ENCODE measurements at regions not wholly inside any gene's neighbourhood (a gene's known extent, or its start where the extent isn't known, plus 50 kb on each side); places are given as distances from the start of the nearest gene placed in this dataset.

DNA sequence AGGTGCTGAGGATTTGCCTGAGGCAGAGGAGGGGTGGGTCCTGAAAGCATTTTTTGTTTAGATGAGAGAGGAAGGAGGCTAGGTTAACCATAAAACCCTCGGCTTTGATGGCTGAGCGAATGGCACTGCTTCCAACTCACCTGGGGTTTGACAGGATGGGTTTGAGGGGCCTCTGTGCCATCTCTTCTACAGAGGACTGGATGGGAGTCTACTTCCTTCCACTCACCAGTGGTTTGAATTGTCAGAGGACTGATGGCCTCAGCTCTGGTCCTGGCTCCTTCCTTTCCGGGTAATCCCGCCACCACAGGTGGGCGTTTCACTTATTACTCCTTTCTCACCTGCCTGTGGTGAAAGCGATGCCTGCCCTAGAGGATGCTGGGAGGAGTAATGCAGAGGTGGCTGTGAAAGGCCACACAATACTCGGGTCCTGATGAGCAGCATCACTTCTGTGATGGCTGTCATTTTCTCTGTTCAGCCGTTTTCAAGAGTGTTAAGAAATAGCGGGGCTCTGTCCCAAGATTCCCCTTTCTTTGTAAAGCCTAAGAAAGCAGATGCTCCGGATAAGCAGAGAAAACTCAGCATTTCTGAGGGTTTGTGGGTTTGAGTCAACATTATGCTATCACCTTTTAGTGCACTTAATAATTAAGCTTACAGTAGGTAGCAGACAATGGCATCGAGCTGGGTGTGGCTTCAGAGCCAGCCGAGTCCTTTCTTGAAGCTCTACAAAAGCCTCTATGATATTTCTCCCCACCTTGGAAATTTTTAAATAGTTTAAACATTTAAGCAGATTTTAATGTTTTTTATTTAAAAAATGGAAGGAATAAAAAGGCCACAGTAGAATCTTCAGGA is 220.7 kb downstream of the HLX start:
- intact Hi-C loops (cut with micrococcal nuclease) = no loop called here
- Histone ChIP-seq H3K27me3 (ENCODE audit: control insufficient read depth, insufficient read depth, low read length) (no peaks in the 10 kb centered on the region), H3K9me3 (ENCODE audit: control insufficient read depth, insufficient read depth, low read length) (no peaks in the 10 kb centered on the region), H3K36me3 (ENCODE audit: control insufficient read depth, insufficient read depth, low read length) (no peaks in the 10 kb centered on the region), H3K4me1 (ENCODE audit: control insufficient read depth, insufficient read depth, low read length) (peaks cover 13% of the 10 kb centered on the region), H3K4me3 (ENCODE audit: low read length) (no peak overlapping the region), H3K27ac (ENCODE audit: low read length) (no peak overlapping the region)
- DNase-seq (no peak), ATAC-seq (no peak)
- Mint-ChIP-seq H3K27me3 (ENCODE audit: low read depth in 2 of 2) (peaks cover 0 to 2% of the 10 kb centered on the region in 2 donors), H3K4me1 (peaks cover 0 to 4% of the 10 kb centered on the region in 2 donors), H3K36me3 (peaks cover 6% of the 10 kb centered on the region), H3K4me3 (no peak overlapping the region), H3K9me3 (peaks cover 2 to 3% of the 10 kb centered on the region in 2 donors), H3K27ac (no peak overlapping the region)
- 62% methylated on average over 10 of the region's 12 CpGs for WGBS (ENCODE audit: insufficient coverage)
- TF ChIP-seq, protein P1, sequence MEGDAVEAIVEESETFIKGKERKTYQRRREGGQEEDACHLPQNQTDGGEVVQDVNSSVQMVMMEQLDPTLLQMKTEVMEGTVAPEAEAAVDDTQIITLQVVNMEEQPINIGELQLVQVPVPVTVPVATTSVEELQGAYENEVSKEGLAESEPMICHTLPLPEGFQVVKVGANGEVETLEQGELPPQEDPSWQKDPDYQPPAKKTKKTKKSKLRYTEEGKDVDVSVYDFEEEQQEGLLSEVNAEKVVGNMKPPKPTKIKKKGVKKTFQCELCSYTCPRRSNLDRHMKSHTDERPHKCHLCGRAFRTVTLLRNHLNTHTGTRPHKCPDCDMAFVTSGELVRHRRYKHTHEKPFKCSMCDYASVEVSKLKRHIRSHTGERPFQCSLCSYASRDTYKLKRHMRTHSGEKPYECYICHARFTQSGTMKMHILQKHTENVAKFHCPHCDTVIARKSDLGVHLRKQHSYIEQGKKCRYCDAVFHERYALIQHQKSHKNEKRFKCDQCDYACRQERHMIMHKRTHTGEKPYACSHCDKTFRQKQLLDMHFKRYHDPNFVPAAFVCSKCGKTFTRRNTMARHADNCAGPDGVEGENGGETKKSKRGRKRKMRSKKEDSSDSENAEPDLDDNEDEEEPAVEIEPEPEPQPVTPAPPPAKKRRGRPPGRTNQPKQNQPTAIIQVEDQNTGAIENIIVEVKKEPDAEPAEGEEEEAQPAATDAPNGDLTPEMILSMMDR (IDR thresholded peaks at IDR 0.05) = no peak

DNA sequence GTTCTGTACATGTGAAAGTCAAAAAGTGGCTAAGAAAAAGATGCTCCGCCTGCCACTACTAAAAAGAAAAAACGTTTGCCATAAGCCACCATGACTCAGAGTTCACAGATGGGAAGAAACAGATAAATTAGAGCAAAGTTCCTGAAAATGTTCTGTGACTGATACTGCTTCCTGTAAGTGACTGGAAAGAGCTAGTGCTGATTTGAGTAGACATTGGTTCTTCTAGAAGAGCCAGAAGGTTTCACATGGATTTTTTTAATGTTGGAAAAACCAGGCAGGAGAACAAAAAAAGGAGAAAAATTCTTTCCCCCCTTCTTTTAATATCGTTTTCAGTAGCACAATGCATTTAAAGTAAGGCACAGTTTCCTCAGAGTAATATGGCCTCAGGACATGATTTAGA is 221.4 kb downstream of the HLX start:
- no peaks in the 10 kb centered on the region for H3K36me3 ChIP-seq (ENCODE audit: control insufficient read depth, insufficient read depth, low read length)
- Mint-ChIP-seq H3K27ac (no peak overlapping the region), H3K4me3 (no peak overlapping the region), H3K9me3 (peaks cover 2 to 3% of the 10 kb centered on the region in 2 donors), H3K4me1 (peaks cover 0 to 4% of the 10 kb centered on the region in 2 donors), H3K36me3 (peaks cover 6% of the 10 kb centered on the region), H3K27me3 (ENCODE audit: low read depth in 2 of 2) (peaks cover 0 to 2% of the 10 kb centered on the region in 2 donors)
- intact Hi-C loops (cut with micrococcal nuclease) = no loop called here
- no peaks in the 10 kb centered on the region for H3K27me3 ChIP-seq (ENCODE audit: control insufficient read depth, insufficient read depth, low read length)
- peaks cover 13% of the 10 kb centered on the region for H3K4me1 ChIP-seq (ENCODE audit: control insufficient read depth, insufficient read depth, low read length)
- no peak for DNase-seq
- no peak for ATAC-seq
- TF ChIP-seq, protein P1 (IDR thresholded peaks at IDR 0.05) = no peak
- WGBS (ENCODE audit: insufficient coverage) = 27% methylated on average over 2 of the region's 3 CpGs
- H3K27ac ChIP-seq (ENCODE audit: low read length) = no peak overlapping the region
- H3K4me3 ChIP-seq (ENCODE audit: low read length) = no peak overlapping the region
- H3K9me3 ChIP-seq (ENCODE audit: control insufficient read depth, insufficient read depth, low read length) = no peaks in the 10 kb centered on the region

DNA sequence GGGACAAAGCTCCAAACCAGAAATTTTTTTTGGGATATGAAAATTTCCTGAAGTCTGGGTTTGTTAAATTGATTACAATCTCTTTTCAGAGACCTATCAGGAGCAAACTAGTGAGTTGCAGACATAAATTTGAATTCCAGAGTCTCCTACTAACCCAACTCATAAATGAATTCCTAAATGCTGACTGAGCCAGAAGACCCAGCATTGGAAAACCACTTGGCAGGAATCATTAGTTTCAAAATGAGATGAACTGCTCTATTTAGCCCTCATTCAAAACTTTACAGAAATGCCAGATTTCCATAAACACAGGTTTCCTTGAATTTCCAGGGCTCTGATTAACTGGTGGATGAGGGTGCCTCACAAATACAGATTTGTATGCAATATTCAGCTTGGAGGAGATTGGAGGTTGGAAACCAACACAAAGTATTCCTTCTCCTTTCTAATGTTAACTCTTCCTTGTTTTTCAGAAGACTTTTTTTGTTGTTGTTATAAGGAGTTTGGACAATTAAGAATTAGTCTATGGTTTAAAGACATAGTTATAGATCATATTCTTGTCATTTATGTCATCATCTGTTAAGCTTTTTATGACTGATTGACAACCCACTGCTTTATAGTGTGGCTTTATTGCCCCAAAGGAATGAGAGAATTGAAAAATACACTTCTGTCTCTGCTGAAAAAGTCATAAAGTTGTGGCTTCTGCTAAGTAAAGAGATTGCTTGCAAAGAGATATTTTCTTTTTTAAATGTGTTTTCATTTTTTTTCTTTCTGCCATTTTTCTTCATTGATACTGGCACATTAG is 222.8 kb downstream of the HLX start:
- H3K4me3 ChIP-seq (ENCODE audit: low read length) = no peak overlapping the region
- H3K36me3 ChIP-seq (ENCODE audit: control insufficient read depth, insufficient read depth, low read length) = no peaks in the 10 kb centered on the region
- H3K4me1 ChIP-seq (ENCODE audit: control insufficient read depth, insufficient read depth, low read length) = peaks cover 13% of the 10 kb centered on the region
- intact Hi-C loops (cut with micrococcal nuclease) = no loop called here
- ATAC-seq (no peak), DNase-seq (no peak)
- H3K9me3 ChIP-seq (ENCODE audit: control insufficient read depth, insufficient read depth, low read length) = no peaks in the 10 kb centered on the region
- no peak overlapping the region for H3K4me3 Mint-ChIP-seq
- peaks cover 0 to 2% of the 10 kb centered on the region in 2 donors for H3K27me3 Mint-ChIP-seq (ENCODE audit: low read depth in 2 of 2)
- H3K4me1 Mint-ChIP-seq = peaks cover 0 to 4% of the 10 kb centered on the region in 2 donors
- H3K27ac Mint-ChIP-seq = no peak overlapping the region
- TF ChIP-seq, protein P1 (IDR thresholded peaks at IDR 0.05) = no peak
- no peaks in the 10 kb centered on the region for H3K27me3 ChIP-seq (ENCODE audit: control insufficient read depth, insufficient read depth, low read length)
- no peak overlapping the region for H3K27ac ChIP-seq (ENCODE audit: low read length)
- peaks cover 6% of the 10 kb centered on the region for H3K36me3 Mint-ChIP-seq
- peaks cover 2 to 3% of the 10 kb centered on the region in 2 donors for H3K9me3 Mint-ChIP-seq

Measured in natural killer cell (primary cell).